ENCODE measurements at regions not wholly inside any gene's neighbourhood (a gene's known extent, or its start where the extent isn't known, plus 50 kb on each side); places are given as distances from the start of the nearest gene placed in this dataset.

DNA sequence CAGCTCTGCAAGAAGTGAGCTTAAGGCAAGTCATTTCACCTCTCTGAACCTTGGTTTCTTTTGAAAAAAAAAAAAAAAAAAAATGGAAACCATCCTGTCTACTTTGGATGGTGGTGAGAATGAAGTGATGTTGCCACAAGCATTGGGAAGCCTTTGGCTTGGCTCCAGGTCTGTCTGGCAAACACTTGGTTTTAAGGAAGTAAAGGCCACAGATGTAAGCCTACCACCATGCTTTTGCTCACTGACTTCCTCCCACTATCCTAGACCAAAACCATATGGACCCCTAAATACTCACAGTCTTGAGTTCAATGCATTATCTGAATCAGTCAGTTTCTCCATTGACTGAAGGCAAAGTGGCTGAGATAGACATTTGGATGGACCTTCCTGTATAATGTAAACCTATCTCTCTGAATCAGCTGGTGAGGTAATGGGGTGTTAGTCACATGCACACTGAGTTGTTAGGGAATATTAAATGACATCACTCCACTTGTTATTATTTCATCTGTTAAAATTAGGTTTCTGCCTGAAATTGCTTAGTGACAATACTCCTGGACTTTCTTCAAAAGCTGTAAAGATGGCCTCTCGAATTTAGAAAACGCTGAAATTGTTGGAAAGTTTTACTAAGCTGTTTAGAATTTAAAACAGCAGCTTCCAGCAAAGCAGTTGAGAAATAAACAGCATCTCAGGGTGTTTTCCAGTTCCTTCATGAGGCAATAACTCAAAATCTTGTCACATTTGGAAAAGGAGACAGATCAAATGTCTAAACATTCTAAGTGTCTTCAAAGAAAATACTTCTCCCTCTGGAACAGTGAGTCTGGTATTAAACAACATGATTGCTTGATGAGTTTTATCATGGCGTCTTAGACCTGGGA lies 833.5 kb downstream of the DHX35 start:
- no peak for DNase-seq

DNA sequence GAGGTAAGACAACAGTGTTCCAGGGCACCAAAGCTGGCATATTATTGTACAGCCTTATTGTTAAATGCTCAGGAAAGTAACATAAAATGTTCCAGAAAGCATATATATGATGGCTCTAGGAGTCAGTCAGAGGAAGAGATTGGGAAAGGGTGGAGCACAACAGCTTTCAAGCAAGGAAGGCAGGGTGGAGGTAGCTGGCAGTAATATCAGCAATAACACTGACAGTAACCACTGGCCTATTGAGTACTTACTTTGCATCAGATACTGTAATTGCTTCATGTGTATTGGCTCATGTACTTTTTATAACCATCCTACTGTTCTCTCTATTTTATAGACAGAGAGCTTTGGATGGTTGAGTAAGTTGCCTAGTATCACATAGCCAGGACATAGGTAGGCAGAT lies 830.2 kb downstream of the DHX35 start:
- no peak for DNase-seq

DNA sequence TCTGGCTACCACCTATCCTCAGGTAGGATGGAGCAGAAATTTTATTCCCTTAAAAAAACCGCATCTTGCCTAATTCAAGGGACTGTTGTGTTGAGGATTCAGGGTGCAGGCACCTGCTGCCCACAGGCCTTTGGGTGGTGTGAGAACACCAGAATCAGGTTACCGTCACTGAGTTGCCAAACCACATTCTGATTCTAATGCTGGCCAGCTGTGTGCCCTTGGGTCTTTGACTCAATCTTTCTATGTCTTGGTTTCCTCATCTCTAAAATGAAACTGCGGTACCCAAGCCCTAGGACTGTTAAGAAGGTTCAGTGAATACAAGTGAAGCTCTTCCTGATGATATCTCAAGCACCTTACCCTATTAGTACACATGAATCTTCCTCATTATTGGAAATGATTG lies 827.3 kb downstream of the DHX35 start:
- DNase-seq, result no peak

DNA sequence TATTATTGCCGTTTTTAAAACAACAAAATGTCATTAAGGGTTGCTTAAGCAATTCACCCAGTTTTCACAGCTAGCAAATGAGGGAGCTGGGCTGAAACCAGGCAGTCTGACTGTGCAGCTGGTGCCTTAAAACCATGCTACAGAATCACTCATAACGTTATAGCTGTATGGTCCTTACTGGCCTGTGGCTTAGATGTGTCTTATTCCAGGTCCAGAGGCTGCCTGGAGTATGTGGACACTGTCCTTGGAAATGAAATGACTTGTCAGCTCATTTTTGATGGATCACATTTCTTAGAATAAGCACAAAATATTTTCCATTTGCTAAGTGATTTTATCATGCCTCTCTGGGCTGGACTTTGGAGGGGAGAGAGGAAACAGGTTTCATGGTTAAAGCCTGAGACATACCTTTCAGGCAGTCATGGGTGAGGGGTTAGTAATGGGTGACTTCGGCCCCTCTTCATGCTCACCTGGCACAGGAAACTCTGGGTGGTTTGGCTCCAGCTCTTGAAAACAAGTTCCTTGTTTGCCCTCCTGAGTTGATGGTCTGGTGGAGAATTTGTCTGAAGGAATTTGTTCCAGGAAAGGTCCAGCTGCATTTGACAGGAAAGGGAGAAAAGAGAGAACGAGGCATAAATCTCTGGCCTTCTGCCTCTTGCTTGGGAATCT lies 823.2 kb downstream of the DHX35 start:
- no peak for DNase-seq

DNA sequence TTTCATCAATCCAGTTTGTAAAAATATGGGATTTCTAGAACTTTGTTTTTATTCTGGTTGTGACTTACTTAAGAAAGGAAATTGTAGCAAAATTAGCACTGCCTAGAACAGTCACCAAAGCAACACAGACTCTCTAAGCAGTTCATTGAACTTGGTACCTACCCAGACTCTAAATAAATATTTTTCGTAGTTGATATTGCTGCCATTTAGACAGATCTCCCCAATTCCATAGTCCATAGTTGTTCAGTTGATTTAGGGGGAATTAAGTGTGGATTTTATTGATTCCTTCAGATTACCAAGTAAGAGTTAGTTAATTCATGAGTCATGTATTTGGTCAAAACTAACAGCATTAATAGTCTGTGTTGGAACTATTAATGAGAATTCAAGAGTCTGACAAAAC lies 822.5 kb downstream of the DHX35 start:
- no peak for DNase-seq

DNA sequence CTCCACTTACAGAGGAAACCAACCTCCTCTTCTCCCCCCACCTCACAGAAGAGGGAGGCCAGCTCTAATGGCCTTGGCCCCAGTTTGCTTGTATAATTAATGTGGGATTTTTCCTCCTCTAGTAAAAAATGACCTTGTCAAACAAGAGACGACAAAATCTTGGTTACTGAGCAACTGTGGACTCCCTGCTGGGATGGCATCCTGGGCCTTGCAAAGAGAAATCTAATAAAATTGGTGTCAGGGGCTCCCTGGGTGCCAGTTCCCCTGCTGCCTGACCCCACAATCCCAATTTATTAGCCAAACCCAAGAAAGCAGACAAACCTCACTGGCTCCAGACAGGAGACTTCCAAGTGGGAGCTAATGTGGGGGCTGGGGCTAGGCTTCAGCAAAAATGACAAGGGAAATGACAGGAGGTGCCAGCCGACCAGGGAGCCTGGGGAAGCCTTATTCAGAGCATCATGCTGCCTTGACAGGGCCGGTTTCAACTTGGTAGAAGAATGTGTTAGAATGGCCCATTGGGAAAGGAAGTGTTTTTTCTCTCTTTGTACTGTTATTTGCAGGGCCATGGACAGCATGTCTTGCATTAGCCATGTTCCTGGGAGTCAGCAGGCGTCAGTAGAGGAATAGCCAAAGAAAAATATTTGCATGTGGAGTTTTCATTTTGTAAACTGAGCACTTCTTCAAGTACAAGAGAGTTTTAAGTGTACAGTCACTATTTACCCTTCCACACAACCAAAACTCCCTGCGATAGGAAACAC lies 816.9 kb downstream of the DHX35 start:
- peak; percentile 68 for DNase-seq

DNA sequence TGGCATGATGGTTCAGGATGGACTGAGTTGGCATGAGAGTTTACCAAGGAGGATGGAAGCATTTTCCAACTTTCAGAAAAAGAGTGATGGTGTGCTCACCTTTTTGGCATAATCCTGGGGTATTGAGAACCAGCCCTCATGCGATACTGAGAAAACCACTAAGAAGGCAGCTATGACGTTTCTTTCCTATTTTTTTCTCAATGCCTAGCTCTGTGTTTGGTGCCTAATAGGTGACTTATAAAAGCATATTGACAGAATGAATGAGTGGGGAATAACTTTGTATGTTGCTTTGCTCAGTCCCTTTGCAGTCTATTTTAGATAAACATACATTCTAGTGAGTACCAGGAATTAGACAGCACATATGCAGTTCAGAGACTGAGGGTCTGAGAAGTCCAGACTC lies 816.3 kb downstream of the DHX35 start:
- DNase-seq, result no peak

DNA sequence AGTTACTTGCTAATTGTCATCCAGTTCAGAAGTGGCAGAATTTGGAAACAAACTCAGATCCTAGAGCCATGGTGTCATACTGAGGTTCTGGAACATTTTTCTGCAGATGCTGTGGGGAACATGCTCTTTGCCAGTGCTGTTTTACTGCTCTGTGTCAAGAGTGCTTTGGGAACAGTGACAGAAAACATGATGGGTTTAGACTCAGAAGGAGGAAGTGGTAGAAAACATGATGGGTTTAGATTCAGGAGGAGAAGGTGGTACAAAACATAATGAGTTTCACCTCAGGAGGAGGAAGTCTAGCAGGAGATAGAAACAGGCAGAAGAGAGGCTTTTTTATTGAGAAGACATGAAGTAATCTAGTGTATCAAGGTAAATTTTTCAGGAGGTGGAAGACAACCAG lies 815.5 kb downstream of the DHX35 start:
- DNase-seq, result no peak

DNA sequence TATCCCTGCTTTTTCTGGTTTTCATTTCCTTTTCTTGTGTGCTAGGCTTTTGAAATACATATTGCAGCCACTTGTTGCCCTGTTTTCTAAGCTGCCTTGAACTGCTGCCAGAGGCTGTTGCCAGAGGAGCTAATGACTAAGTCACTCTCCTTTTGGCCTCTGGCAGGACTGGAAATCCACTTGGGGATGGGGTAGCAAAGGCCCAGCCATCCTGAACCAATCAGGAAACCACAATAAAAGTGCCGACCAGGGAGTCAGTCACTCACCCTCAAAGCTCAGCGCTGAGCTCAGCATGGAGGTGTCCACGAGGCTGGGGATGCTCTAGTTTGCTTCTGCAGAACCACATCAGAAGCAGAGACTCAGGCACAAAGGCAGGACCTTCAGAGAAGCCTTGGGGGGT lies 813.0 kb downstream of the DHX35 start:
- DNase-seq, result no peak

DNA sequence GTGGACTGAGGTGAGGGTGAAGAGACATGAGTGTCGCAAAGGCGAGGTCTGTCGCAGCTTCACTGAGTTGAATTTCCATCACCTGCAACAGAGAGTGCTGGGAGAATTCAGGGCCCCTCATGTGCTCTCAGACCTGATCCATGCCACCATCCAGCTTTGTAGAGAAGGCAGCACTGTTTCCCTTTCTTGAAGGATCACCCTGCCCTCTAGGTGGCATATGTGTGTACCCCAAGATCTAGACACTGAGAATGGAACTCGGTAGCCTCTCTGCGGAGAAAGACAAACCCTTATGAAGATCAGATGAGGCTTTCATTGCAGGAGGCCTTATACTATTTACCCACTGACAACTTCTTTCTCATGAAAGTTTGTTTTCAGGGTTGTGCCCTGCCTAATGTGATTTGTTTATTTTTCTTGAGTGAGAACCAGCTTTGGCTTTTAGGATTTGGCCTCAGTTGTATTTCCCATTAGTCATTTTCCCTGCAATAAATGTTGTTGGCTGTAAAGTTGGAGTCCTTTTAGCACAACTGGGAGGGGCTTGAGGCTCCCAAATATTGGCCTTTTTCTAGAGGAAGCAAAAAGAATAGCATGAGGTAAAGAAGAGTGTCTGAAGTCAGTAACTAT lies 811.3 kb downstream of the DHX35 start:
- no peak for DNase-seq

DNA sequence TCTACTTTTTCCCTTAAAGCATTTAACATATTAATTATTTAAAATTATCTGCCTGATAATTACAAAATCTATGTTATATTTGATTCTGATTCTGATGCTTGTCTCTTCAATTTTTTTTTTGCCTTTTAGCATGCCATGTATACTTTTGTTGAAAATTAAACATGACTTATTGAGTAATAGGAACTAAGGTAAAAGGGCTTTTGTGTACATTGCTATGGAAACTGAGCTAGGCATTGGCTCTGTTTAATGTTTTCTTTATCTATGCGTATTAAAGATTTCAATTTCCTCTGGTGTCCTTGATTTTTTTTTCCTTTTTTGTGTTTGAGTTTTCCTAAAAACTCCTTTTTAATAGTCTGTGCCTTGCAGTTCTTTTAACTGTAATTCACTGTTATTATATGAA lies 805.2 kb downstream of the DHX35 start:
- DNase-seq, result no peak

DNA sequence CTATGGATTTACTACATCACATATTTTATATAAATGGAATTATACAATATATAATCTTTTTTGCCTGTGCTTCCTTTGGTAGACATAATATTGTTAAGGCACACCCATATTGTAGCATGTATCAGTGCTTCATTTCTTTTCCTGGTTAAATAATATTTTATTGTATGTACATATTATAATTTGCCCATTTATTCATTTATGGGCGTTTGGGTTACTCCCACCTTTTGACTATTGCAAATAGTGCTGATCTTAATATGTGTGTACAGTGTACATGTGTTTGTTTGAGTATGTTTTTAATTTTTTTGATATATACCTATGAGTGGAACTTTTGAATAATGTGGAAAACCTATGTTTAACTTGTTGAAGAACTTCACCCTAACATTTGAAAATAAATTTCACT lies 804.2 kb downstream of the DHX35 start:
- no peak for DNase-seq

DNA sequence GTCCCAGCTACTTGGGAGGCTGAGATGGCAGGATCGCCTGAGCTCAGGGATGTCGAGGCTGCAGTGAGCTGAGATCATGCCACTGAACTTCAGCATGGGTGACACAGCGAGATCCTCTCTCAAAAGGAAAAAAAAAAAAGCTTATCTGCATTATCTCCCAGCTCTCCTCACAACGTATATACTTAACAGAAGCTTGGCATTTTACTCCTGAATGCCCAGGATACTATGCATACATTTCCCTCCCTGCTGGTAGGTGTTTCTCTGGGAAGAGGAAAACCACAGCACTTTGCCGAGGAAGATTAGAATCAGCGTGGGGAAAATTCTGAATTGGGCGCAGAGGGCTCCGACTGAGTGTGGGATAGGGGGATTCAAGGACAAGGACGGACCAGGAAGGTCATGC lies 800.6 kb downstream of the DHX35 start:
- no peak for DNase-seq

DNA sequence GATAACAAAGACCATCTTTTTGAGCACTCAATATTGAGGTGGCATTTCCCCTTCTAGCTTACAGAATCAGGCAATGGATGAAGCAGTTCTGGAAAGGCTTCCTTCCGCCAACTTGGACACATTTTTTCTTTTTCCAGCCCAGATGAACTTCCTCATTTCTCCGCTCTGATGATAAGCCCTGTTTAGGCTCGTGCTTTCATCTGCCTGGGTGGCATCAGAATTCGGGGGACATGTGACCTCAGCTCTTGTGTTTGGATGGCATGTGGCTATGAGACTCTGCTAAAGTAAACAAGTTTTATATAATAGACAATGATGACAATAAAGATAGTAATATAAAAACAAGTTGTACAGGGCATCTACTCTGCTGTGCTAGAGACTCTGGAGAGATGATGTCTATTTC lies 796.7 kb downstream of the DHX35 start:
- no peak for DNase-seq

DNA sequence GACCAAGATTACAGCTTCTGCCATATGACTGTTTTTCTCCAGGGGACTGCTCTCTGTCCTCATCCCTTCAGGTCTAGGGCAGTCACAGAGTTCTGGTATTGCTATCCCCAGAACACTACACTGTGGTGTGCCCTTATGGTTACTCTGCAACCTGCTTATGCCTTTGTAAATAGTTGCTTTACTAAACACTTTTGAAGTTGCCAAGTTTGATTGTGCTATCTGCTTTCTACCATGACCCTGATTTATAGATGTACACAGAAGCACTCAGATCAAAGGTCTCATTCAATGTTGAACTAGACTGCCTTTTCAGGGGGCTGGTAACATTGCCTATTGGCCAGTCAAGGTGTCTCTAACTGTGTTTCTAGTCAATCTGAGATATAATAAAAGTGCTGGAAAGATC lies 794.7 kb downstream of the DHX35 start:
- DNase-seq, result no peak

DNA sequence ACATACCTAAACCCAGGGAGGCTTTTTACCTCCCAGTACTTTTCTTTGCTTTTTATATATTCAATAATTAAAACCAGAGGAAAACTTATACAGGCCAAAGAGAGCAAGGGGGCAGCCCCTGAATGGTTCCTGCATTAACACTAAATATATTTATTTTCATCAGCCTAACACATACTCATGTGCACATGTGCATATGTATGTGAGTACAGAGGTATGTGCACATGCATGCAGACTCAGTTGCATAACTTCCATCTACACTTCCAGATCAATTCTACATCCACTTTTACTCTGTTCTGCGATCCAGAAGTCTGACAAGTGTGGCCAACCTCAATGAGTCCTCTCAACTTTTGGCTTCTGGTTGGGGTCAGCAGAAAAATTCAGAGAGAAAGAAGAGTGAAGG lies 794.2 kb downstream of the DHX35 start:
- no peak for DNase-seq

DNA sequence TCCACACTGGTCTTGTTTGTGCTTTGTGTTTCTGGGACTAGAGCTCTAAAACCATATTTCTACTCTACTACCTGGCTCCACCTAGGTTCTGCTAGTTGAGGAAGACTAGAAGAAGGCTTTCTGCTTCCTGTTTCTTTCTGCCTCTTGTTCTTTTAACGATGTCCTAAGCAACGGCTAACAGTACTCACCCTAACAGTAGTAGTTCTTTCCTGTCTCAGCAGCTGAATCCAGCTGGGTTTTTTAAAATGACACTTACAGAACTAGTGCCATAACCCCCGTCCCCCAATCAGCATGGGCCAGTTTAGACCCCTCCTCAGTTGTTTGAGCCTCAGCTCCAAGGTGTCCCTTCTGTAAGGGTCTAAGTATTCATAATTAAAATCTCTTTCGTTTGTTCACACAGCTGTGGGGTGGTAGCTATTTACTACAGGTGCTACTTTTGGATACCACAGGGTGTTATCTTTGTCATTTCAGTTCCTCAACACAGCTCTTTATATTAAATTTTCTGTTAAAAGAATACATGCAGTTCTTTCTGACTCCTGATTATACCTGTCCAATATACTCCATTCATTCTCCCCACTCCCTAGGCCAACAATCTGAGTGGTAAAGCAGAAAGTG lies 790.2 kb downstream of the DHX35 start:
- no peak for DNase-seq

DNA sequence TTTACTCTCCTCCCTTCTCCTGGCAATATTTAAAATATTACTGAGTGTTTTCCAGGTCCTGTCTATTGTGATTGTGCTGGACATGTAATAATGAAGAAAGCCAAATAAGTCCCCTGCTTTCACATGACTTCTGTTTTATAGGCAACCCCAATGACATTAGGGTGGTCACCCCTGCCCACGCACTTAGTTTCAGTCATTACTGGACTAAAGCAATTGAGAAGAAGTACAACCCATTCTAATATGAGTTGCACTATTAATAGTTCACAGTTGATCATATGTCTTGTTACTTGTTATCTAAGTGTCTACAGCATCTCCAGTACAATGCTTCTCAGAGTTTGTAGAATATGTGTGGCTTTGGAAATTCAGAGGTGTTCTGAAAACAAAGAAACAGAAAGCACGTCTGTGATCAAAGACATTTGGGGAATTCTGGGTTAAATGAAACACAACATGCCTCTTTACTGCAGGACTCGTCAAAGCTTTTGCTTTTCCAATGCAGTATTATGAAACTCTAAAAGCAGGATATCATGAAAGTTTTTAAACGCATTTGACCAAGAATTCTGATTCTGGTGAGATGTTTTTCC lies 789.5 kb downstream of the DHX35 start:
- no peak for DNase-seq

DNA sequence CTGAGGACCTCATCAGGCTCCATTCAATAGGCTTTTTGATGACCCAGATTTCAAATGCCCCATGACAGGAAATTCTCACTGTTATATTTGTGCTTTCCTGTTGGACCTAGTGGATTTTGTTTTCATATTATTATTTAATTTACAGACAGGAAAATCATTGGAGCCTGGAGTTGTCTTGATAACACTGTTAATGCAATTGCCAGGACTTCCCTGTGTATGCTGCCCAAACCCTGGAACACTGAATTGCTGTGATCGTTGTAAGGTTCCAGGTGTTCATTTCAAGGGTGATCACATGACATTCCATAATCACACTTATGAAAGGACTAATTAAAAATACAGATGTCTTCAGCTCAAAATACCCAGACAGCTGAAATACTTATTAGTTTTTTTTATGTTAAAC lies 783.2 kb downstream of the DHX35 start:
- no peak for DNase-seq

DNA sequence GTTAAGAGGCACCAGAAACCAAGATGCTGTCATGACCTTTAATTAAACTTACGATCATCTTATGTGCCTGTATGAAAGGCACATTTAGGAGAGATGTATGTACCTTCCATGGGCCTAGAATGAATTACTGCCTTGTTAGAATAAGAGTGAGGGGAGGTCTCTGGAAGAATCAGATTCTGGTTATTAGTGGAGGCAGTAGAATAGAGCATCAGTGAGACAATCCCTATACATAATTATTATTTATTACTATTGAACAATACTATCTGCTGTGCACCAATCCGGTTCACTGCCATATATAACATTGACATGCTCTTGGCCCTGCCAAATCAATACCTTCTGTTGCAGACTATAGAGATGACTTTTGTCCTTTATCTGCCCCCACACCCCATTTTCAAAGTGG lies 776.5 kb downstream of the DHX35 start:
- no peak for DNase-seq

DNA sequence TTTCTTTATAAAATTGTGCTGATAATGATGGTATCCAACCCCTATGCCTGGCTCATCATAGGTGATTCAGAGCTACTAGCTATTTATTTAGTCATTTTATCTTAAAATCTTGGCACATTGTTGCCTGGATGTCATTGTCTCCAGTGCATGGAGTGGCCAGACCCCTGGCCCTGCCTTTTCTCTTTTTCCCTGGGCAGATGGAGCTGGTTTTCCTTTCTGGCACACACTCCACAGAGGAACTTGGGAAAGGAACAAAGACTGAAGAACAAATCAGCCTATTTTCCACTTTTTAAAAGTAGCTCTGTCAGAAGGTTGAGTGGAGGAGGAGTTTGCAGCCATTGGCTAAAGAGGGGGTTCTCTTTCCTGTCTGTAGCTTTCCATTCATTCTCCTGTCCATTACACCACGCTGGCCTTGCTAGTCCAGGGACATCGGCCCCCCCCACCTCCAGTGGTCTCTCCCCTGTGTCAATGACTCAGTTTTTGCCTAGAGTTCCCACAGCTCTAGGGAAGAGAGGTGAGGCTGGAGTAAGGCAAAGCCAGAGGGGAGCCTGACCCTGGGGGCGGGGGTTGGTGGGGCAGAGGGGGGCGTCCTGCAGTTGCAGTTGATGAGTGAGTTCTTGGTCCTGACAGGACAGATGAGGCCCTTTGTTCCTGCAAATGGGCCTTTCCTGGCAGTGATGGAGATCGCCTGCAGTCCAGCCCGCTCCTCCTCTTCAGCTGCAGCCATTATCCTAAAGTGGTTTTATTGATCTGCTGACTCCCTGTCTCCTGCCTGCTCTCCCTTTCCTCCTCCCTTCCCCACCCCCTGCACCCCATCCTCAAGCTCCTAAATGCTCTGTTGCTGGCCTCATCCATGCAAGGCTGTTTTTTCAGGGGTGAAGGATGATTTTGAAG lies 774.5 kb downstream of the DHX35 start:
- DNase-seq, result peak; percentile 31

Data from retina (tissue), 1 donor.